Immature natural killer cell (primary cell): ENCODE measurements at regions not wholly inside any gene's neighbourhood (a gene's known extent, or its start where the extent isn't known, plus 50 kb on each side); places are given as distances from the start of the nearest gene placed in this dataset.

Experiments
- DNase-seq, 3 donors: peaks; one replicate each; pipeline ENCODE4 v3.0.0; 2022; ENCODE audit warnings: mixed read lengths in 1 of 3
- H3K27ac Mint-ChIP-seq, 6 donors: one replicate each; pipeline ENCODE4 v1.8.0; 2020; ENCODE audit warnings: mixed read lengths in 6 of 6, mild to moderate bottlenecking in 5 of 6, inconsistent platforms in 4 of 6, moderate library complexity in 3 of 6
- H3K27me3 Mint-ChIP-seq, 3 donors: one replicate each; pipeline ENCODE4 v1.8.0; 2020 to 2021; ENCODE audit warnings: low read depth in 3 of 3, mild to moderate bottlenecking in 3 of 3, mixed read lengths in 3 of 3, moderate library complexity in 3 of 3, inconsistent platforms in 1 of 3
- H3K36me3 Mint-ChIP-seq, 3 donors: one replicate each; pipeline ENCODE4 v1.8.0; 2020; ENCODE audit warnings: mixed read lengths in 3 of 3, inconsistent platforms in 2 of 3, mild to moderate bottlenecking in 2 of 3
- H3K4me1 Mint-ChIP-seq, 2 donors: one replicate each; pipeline ENCODE4 v1.8.0; 2020; ENCODE audit warnings: inconsistent platforms in 2 of 2, mild to moderate bottlenecking in 2 of 2, mixed read lengths in 2 of 2, moderate library complexity in 1 of 2
- H3K4me3 Mint-ChIP-seq, 5 donors: one replicate each; pipeline ENCODE4 v1.8.0; 2020; ENCODE audit warnings: mild to moderate bottlenecking in 5 of 5, mixed read lengths in 5 of 5, inconsistent platforms in 3 of 5, moderate library complexity in 3 of 5
- H3K9me3 Mint-ChIP-seq, 6 donors: one replicate each; pipeline ENCODE4 v1.8.0; 2020; ENCODE audit warnings: mild to moderate bottlenecking in 6 of 6, mixed read lengths in 6 of 6, inconsistent platforms in 4 of 6, moderate library complexity in 3 of 6

- no peak for DNase-seq
- no peaks in the 10 kb centered on the region for H3K4me1 Mint-ChIP-seq
- no peaks in the 10 kb centered on the region for H3K27me3 Mint-ChIP-seq
- H3K4me3 Mint-ChIP-seq: no peak overlapping the region
- H3K36me3 Mint-ChIP-seq: no peaks in the 10 kb centered on the region
- H3K9me3 Mint-ChIP-seq: peaks cover 2 to 14% (median 8%) of the 10 kb centered on the region in 6 donors
- no peak overlapping the region for H3K27ac Mint-ChIP-seq
These were observed 353.0 kb downstream of the ADAM29 start for GRCh38 chr4:175271010-175271630.

GRCh38 chr4:175273995-175274753, 356.0 kb downstream of the ADAM29 start:
- Mint-ChIP-seq H3K27ac (no peak overlapping the region), H3K36me3 (no peaks in the 10 kb centered on the region), H3K27me3 (no peaks in the 10 kb centered on the region), H3K9me3 (peaks cover 0 to 7% (median 5%) of the 10 kb centered on the region in 6 donors), H3K4me3 (no peak overlapping the region), H3K4me1 (no peaks in the 10 kb centered on the region)
- DNase-seq: no peak

GRCh38 chr4:175277816-175278215, 359.7 kb downstream of the ADAM29 start:
- Mint-ChIP-seq H3K4me3 (no peak overlapping the region), H3K4me1 (no peaks in the 10 kb centered on the region), H3K27me3 (peaks cover 0 to 2% (median 0%) of the 10 kb centered on the region in 3 donors), H3K9me3 (peaks cover 4 to 14% (median 6%) of the 10 kb centered on the region in 6 donors), H3K27ac (no peak overlapping the region), H3K36me3 (no peaks in the 10 kb centered on the region)
- DNase-seq: no peak

- no peak for DNase-seq
- no peak overlapping the region for H3K27ac Mint-ChIP-seq
- peaks cover 0 to 2% (median 0%) of the 10 kb centered on the region in 3 donors for H3K27me3 Mint-ChIP-seq
- no peaks in the 10 kb centered on the region for H3K36me3 Mint-ChIP-seq
- H3K9me3 Mint-ChIP-seq: peaks cover 5 to 28% (median 10%) of the 10 kb centered on the region in 6 donors
- H3K4me3 Mint-ChIP-seq: no peak overlapping the region
- no peaks in the 10 kb centered on the region for H3K4me1 Mint-ChIP-seq
These were observed 362.0 kb downstream of the ADAM29 start for GRCh38 chr4:175280153-175280552.

GRCh38 chr4:175281894-175282293, 363.7 kb downstream of the ADAM29 start:
- H3K4me1 Mint-ChIP-seq: no peaks in the 10 kb centered on the region

GRCh38 chr4:175282407-175282806, 364.2 kb downstream of the ADAM29 start:
- Mint-ChIP-seq H3K36me3 (peaks cover 0 to 2% (median 0%) of the 10 kb centered on the region in 3 donors), H3K4me1 (no peaks in the 10 kb centered on the region), H3K4me3 (no peak overlapping the region), H3K27me3 (peaks cover 0 to 3% (median 2%) of the 10 kb centered on the region in 3 donors), H3K27ac (no peak overlapping the region), H3K9me3 (peaks cover 7 to 37% (median 21%) of the 10 kb centered on the region in 6 donors)
- no peak for DNase-seq

More at GRCh38 chr4:175281894-175282293, 363.7 kb downstream of the ADAM29 start:
- H3K36me3 Mint-ChIP-seq: no peaks in the 10 kb centered on the region
- H3K4me3 Mint-ChIP-seq: no peak overlapping the region
- DNase-seq: no peak
- H3K9me3 Mint-ChIP-seq: peaks cover 2 to 34% (median 18%) of the 10 kb centered on the region in 6 donors
- H3K27ac Mint-ChIP-seq: no peak overlapping the region
- peaks cover 0 to 3% (median 2%) of the 10 kb centered on the region in 3 donors for H3K27me3 Mint-ChIP-seq

GRCh38 chr4:175290401-175290800, 372.2 kb downstream of the ADAM29 start:
- Mint-ChIP-seq H3K4me1 (no peaks in the 10 kb centered on the region), H3K36me3 (peaks cover 0 to 4% (median 0%) of the 10 kb centered on the region in 3 donors), H3K4me3 (no peak overlapping the region), H3K9me3 (peaks cover 16 to 63% (median 29%) of the 10 kb centered on the region in 6 donors), H3K27me3 (peaks cover 0 to 3% (median 2%) of the 10 kb centered on the region in 3 donors), H3K27ac (no peak overlapping the region)
- no peak for DNase-seq

GRCh38 chr4:175297965-175298565, 379.9 kb downstream of the ADAM29 start:
- no peak for DNase-seq
- no peak overlapping the region for H3K27ac Mint-ChIP-seq
- peaks cover 12 to 26% (median 19%) of the 10 kb centered on the region in 6 donors for H3K9me3 Mint-ChIP-seq
- H3K4me3 Mint-ChIP-seq: no peak overlapping the region
- H3K27me3 Mint-ChIP-seq: peaks cover 0 to 2% (median 2%) of the 10 kb centered on the region in 3 donors
- H3K4me1 Mint-ChIP-seq: no peaks in the 10 kb centered on the region
- no peaks in the 10 kb centered on the region for H3K36me3 Mint-ChIP-seq

GRCh38 chr4:175306436-175306835, 388.3 kb downstream of the ADAM29 start:
- H3K9me3 Mint-ChIP-seq: peaks cover 11 to 27% (median 17%) of the 10 kb centered on the region in 6 donors
- H3K4me3 Mint-ChIP-seq: no peak overlapping the region
- peaks cover 0 to 5% (median 0%) of the 10 kb centered on the region in 3 donors for H3K27me3 Mint-ChIP-seq
- peaks cover 0 to 8% (median 0%) of the 10 kb centered on the region in 3 donors for H3K36me3 Mint-ChIP-seq
- no peak for DNase-seq
- no peaks in the 10 kb centered on the region for H3K4me1 Mint-ChIP-seq
- H3K27ac Mint-ChIP-seq: no peak overlapping the region

GRCh38 chr4:175307326-175307725, 389.2 kb downstream of the ADAM29 start:
- H3K4me1 Mint-ChIP-seq: no peaks in the 10 kb centered on the region
- peaks cover 0 to 3% (median 0%) of the 10 kb centered on the region in 3 donors for H3K27me3 Mint-ChIP-seq
- DNase-seq: no peak
- no peak overlapping the region for H3K4me3 Mint-ChIP-seq
- no peak overlapping the region for H3K27ac Mint-ChIP-seq
- peaks cover 0 to 8% (median 0%) of the 10 kb centered on the region in 3 donors for H3K36me3 Mint-ChIP-seq
- peaks cover 8 to 25% (median 11%) of the 10 kb centered on the region in 6 donors for H3K9me3 Mint-ChIP-seq

- no peak overlapping the region for H3K27ac Mint-ChIP-seq
- no peak for DNase-seq
- H3K4me3 Mint-ChIP-seq: no peak overlapping the region
- peaks cover 0 to 8% (median 0%) of the 10 kb centered on the region in 3 donors for H3K36me3 Mint-ChIP-seq
- peaks cover 0 to 2% (median 0%) of the 10 kb centered on the region in 3 donors for H3K27me3 Mint-ChIP-seq
- H3K9me3 Mint-ChIP-seq: peaks cover 8 to 22% (median 9%) of the 10 kb centered on the region in 6 donors
- no peaks in the 10 kb centered on the region for H3K4me1 Mint-ChIP-seq
These were observed 390.1 kb downstream of the ADAM29 start for GRCh38 chr4:175308236-175308635.

- no peak overlapping the region for H3K27ac Mint-ChIP-seq
- H3K36me3 Mint-ChIP-seq: peaks cover 0 to 8% (median 0%) of the 10 kb centered on the region in 3 donors
- DNase-seq: no peak
- H3K4me1 Mint-ChIP-seq: no peaks in the 10 kb centered on the region
- H3K4me3 Mint-ChIP-seq: no peak overlapping the region
- H3K27me3 Mint-ChIP-seq: peaks cover 0 to 2% (median 0%) of the 10 kb centered on the region in 3 donors
- peaks cover 7 to 28% (median 10%) of the 10 kb centered on the region in 6 donors for H3K9me3 Mint-ChIP-seq
These were observed 390.9 kb downstream of the ADAM29 start for GRCh38 chr4:175309041-175309440.

GRCh38 chr4:175325230-175325629, 407.1 kb downstream of the ADAM29 start:
- H3K27ac Mint-ChIP-seq: no peak overlapping the region
- H3K27me3 Mint-ChIP-seq: peaks cover 0 to 2% (median 0%) of the 10 kb centered on the region in 3 donors

GRCh38 chr4:175326796-175327195, 408.6 kb downstream of the ADAM29 start:
- peaks cover 0 to 3% (median 0%) of the 10 kb centered on the region in 3 donors for H3K36me3 Mint-ChIP-seq
- no peak for DNase-seq
- peaks cover 11 to 30% (median 18%) of the 10 kb centered on the region in 6 donors for H3K9me3 Mint-ChIP-seq
- H3K4me3 Mint-ChIP-seq: no peak overlapping the region
- no peak overlapping the region for H3K27ac Mint-ChIP-seq
- H3K27me3 Mint-ChIP-seq: peaks cover 0 to 2% (median 0%) of the 10 kb centered on the region in 3 donors
- no peaks in the 10 kb centered on the region for H3K4me1 Mint-ChIP-seq

More at GRCh38 chr4:175325230-175325629, 407.1 kb downstream of the ADAM29 start:
- peaks cover 0 to 3% (median 0%) of the 10 kb centered on the region in 3 donors for H3K36me3 Mint-ChIP-seq
- peaks cover 7 to 24% (median 15%) of the 10 kb centered on the region in 6 donors for H3K9me3 Mint-ChIP-seq
- no peak overlapping the region for H3K4me3 Mint-ChIP-seq
- H3K4me1 Mint-ChIP-seq: no peaks in the 10 kb centered on the region
- no peak for DNase-seq
